ENCODE measurements at regions not wholly inside any gene's neighbourhood (a gene's known extent, or its start where the extent isn't known, plus 50 kb on each side); places are given as distances from the start of the nearest gene placed in this dataset.

GRCh38 chr2:239762655-239763269 lies 262.4 kb downstream of the NDUFA10 start:
- ChIA-PET POLR2A (no interaction called here), CTCF (no interaction called here)
- no peak for TF ChIP-seq CTCF (IDR thresholded peaks at IDR 0.05; ENCODE audit: insufficient read depth, low read length, missing control alignments)
- no peak overlapping the region for H3K4me3 ChIP-seq (ENCODE audit: low read depth, low read length)
- DNase-seq (ENCODE audit: low read depth, low spot score), result no peak

- TF ChIP-seq CTCF (IDR thresholded peaks at IDR 0.05; ENCODE audit: insufficient read depth, low read length, missing control alignments), result no peak
- ChIA-PET CTCF (no interaction called here), POLR2A (no interaction called here)
- no peak for DNase-seq (ENCODE audit: low read depth, low spot score)
- H3K4me3 ChIP-seq (ENCODE audit: low read depth, low read length), result no peak overlapping the region
Measured at GRCh38 chr2:239762106-239762505, 263.0 kb downstream of the NDUFA10 start.

- DNase-seq (ENCODE audit: low read depth, low spot score), result no peak
- ChIA-PET CTCF (no interaction called here), POLR2A (no interaction called here)
- H3K4me3 ChIP-seq (ENCODE audit: low read depth, low read length), result no peak overlapping the region
- TF ChIP-seq CTCF (IDR thresholded peaks at IDR 0.05; ENCODE audit: insufficient read depth, low read length, missing control alignments), result no peak
Measured at GRCh38 chr2:239760596-239760995, 264.5 kb downstream of the NDUFA10 start.

- no peak overlapping the region for H3K4me3 ChIP-seq (ENCODE audit: low read depth, low read length)
- ChIA-PET POLR2A (no interaction called here), CTCF (no interaction called here)
- DNase-seq (ENCODE audit: low read depth, low spot score), result no peak
- TF ChIP-seq CTCF (IDR thresholded peaks at IDR 0.05; ENCODE audit: insufficient read depth, low read length, missing control alignments), result no peak
Measured at GRCh38 chr2:239758279-239758877, 266.8 kb downstream of the NDUFA10 start.

GRCh38 chr2:239756790-239757760 lies 268.1 kb downstream of the NDUFA10 start:
- POLR2A ChIA-PET, result no interaction called here
- no peak overlapping the region for H3K4me3 ChIP-seq (ENCODE audit: low read depth, low read length)
- CTCF ChIA-PET, result no interaction called here
- no peak for DNase-seq (ENCODE audit: low read depth, low spot score)
- no peak for TF ChIP-seq CTCF (IDR thresholded peaks at IDR 0.05; ENCODE audit: insufficient read depth, low read length, missing control alignments)
